ENCODE measurements at regions not wholly inside any gene's neighbourhood (a gene's known extent, or its start where the extent isn't known, plus 50 kb on each side); places are given as distances from the start of the nearest gene placed in this dataset.

DNA sequence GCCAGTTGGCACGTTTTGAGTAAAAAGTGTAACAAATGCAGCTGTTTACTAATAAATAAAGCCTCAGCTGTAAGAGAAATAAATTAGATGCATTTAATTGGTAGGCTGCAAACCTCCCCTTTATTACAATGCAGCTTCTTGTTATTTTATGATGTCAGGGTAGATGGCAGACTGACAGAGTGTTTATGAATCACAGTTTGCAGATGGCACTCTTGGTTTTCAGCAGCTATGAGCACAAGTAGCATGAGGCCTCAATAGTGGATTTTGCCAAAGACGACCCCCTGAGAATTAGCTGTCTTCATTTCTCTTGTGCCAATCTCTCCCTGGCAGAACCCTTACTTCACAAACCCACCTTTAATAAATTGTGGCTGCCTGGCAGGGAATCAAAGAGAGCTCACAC, 161.2 kb upstream of the C1orf87 start:
- TF ChIP-seq, protein P1, sequence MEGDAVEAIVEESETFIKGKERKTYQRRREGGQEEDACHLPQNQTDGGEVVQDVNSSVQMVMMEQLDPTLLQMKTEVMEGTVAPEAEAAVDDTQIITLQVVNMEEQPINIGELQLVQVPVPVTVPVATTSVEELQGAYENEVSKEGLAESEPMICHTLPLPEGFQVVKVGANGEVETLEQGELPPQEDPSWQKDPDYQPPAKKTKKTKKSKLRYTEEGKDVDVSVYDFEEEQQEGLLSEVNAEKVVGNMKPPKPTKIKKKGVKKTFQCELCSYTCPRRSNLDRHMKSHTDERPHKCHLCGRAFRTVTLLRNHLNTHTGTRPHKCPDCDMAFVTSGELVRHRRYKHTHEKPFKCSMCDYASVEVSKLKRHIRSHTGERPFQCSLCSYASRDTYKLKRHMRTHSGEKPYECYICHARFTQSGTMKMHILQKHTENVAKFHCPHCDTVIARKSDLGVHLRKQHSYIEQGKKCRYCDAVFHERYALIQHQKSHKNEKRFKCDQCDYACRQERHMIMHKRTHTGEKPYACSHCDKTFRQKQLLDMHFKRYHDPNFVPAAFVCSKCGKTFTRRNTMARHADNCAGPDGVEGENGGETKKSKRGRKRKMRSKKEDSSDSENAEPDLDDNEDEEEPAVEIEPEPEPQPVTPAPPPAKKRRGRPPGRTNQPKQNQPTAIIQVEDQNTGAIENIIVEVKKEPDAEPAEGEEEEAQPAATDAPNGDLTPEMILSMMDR (IDR thresholded peaks at IDR 0.05) = no peak
- TF ChIP-seq, protein P2, sequence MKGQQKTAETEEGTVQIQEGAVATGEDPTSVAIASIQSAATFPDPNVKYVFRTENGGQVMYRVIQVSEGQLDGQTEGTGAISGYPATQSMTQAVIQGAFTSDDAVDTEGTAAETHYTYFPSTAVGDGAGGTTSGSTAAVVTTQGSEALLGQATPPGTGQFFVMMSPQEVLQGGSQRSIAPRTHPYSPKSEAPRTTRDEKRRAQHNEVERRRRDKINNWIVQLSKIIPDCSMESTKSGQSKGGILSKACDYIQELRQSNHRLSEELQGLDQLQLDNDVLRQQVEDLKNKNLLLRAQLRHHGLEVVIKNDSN (CRISPR knock-in tag; IDR thresholded peaks at IDR 0.05) = no peak
- no peak for TF ChIP-seq NR2C2 (CRISPR knock-in tag; IDR thresholded peaks at IDR 0.05)
- TF ChIP-seq JUN (CRISPR knock-in tag; IDR thresholded peaks at IDR 0.05) = no peak
- TF ChIP-seq ZNF219 (CRISPR knock-in tag; IDR thresholded peaks at IDR 0.05; ENCODE audit: borderline replicate concordance) = no peak
- TF ChIP-seq, protein P3, sequence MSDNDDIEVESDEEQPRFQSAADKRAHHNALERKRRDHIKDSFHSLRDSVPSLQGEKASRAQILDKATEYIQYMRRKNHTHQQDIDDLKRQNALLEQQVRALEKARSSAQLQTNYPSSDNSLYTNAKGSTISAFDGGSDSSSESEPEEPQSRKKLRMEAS (CRISPR knock-in tag; IDR thresholded peaks at IDR 0.05) = no peak
